GM12872 (cell line): ENCODE measurements at regions not wholly inside any gene's neighbourhood (a gene's known extent, or its start where the extent isn't known, plus 50 kb on each side); places are given as distances from the start of the nearest gene placed in this dataset.

Experiments
- CTCF ChIP-seq: IDR thresholded peaks from 3 replicates; pipeline ENCODE4 v1.5.1; 2011; ENCODE audit warnings: low read depth, mild to moderate bottlenecking, low read length, moderate library complexity; ENCODE audit not compliant: insufficient read depth

DNA sequence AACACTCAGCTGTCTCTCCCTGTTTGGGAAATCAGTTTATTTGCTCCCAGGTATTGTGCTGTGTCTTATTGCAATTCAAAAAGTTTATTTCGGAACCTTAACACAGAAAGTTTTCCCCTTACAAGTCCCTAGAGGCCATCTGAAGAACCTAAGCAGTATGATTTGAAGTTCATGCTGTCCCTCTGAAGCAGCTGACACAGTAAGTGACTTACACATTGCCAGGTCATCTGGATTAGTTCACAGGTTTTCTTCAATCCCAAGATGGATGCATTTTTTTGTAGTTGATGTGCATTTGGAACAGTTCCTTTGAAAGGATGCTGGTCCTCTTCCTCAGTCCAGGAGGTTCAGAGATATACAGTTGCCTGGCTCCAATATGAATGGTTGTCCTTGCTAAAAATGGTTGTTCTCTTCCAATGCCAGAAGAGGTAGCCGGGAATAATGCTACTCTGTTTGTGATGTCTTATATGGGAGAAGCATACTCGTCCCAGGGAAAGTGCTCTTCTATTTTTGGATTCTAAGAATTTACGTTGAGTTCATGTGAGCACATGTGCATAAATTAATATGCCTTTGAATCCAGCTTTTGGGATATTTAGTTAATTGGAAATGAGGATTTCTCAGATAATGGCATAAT lies 183.5 kb upstream of the PHYHIPL start:
- TF ChIP-seq CTCF = no peak

- no peak for TF ChIP-seq CTCF
Observed at GRCh38 chr10:58993480-58994221, 182.8 kb upstream of the PHYHIPL start.

DNA sequence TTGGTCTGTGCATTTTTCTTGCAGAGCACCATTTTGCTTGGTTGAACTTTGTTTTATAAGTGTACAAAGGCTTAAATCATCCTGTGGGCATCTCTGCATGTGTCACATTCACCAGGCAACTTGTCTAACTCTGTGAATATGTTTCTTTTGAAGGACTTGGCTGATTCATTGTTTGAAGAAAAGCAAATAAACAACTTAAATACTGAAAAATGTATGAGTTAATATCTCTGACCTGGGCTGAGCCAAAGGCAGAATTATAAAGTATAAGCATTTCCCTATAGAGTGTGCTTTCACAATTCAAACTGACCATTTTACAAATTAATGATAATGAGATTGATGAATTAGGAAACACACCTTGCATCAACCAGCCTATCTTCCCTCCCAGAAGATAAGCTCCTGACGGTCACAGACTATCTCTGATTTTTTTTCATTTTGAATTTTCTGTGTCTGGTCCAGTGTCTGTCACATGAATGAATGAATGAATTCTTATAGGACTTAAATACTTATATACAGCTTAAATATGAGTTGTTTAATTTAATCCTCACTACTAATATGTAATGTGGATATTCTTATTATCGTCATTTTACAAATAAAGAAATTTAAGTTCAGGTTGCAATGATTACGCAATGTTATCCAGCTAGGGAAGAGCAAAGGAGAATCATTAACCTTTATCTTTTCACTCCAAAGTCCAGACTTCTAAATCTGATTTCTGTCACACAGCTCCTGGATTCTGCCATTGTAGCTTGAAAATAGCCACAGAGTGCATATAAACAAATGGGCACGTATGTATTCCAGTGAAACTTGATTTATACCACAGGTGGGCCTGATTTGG lies 182.0 kb upstream of the PHYHIPL start:
- no peak for TF ChIP-seq CTCF

- no peak for TF ChIP-seq CTCF
Observed at GRCh38 chr10:58995058-58995596, 181.3 kb upstream of the PHYHIPL start.

- no peak for TF ChIP-seq CTCF
Observed at GRCh38 chr10:58996063-58996462, 180.4 kb upstream of the PHYHIPL start.

DNA sequence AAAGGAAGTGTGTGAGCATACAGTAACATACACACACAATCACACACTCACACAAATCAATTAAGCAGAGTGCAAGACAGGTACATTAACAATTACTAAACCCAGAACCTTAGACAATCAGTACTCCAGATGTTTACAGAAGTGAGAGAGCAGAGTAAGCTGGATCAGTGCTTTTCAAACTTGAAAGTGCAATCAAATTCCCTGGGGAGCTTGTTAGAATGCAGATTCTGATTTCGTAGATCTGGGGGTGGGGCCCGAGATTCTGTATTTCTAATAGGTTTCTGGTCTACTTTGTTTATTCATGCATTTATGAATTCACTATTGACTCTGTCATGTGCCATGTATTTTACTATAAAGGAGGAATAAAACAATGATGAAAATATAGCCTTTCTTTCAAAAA lies 179.6 kb upstream of the PHYHIPL start:
- TF ChIP-seq CTCF = no peak
